Skeletal muscle satellite cell (primary cell): ENCODE measurements at regions not wholly inside any gene's neighbourhood (a gene's known extent, or its start where the extent isn't known, plus 50 kb on each side); places are given as distances from the start of the nearest gene placed in this dataset.
A peak's percentile ranks its signal among the peaks of the same experiment; 100 is the strongest.

ENCODE experiments used
- H3K27me3 ChIP-seq: 2 replicates; pipeline ENCODE4 v1.7.0; 2013; ENCODE audit warnings: low read length; ENCODE audit not compliant: control insufficient read depth, insufficient read depth
- H3K36me3 ChIP-seq: 2 replicates; pipeline ENCODE4 v1.7.0; 2013; ENCODE audit warnings: mild to moderate bottlenecking, control low read depth, low read length; ENCODE audit not compliant: insufficient read depth
- H3K4me1 ChIP-seq: 2 replicates; pipeline ENCODE4 v1.7.0; 2013; ENCODE audit warnings: low read length; ENCODE audit not compliant: control insufficient read depth, insufficient read depth
- H3K4me2 ChIP-seq: 2 replicates; pipeline ENCODE4 v1.7.0; 2013; ENCODE audit warnings: mild to moderate bottlenecking, low read length
- H3K4me3 ChIP-seq: 2 replicates; pipeline ENCODE4 v1.7.0; 2013; ENCODE audit warnings: low read length
- H3K9ac ChIP-seq: 2 replicates; pipeline ENCODE4 v1.7.0; 2013; ENCODE audit warnings: mild to moderate bottlenecking, low read depth, low read length, moderate library complexity
- H3K9me3 ChIP-seq: replicated peaks from 2 replicates; pipeline ENCODE4 v1.7.0; 2013; ENCODE audit warnings: mild to moderate bottlenecking, control low read depth, low read length

DNA sequence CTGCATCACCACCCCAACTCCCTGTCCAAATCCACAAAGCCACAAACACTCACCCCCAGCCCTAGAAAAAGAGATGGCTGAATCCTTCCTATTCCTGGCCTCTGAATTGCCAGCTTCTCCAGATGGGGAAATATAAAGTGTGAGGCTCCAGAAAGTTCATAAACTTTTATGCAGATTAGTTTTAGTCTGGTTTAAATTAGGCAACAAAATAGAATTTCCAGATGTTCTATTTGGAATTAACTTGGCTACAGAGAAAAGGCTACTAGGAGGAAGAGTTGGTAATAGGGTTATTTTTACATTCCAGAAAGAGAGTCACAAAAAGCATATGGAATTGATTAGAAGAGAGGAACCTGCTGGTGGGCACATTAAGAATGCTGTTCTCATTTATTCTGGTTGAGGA lies 56.0 kb downstream of the EN1 start:
- Histone ChIP-seq H3K9me3 (no peaks in the 10 kb centered on the region), H3K4me3 (no peak overlapping the region), H3K4me2 (no peak overlapping the region), H3K36me3 (no peaks in the 10 kb centered on the region), H3K27me3 (peaks cover 16% of the 10 kb centered on the region), H3K4me1 (no peaks in the 10 kb centered on the region), H3K9ac (no peak overlapping the region)

DNA sequence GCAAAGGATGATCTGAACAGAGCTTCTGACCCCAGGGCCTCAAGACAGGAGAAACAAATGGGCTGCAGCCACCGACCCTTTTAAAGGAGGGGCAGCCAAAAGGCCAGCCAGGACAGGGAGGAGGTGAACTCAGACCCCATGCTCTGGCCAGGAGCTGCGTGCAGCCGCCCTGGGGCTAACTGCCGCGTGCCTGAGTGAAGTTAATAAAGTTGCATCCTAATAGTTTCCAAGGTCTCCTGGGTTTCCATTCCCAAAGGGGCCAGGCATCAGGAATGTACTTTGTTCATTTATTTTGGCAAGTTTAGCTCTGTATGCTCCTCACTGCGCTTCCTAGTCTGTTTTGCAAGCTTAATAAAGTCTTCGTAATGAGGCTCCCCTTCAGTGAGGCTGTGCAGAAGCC lies 60.7 kb downstream of the EN1 start:
- H3K9ac ChIP-seq, result no peak overlapping the region
- H3K4me1 ChIP-seq, result no peaks in the 10 kb centered on the region
- H3K27me3 ChIP-seq, result peaks cover 21% of the 10 kb centered on the region
- H3K4me3 ChIP-seq, result no peak overlapping the region
- H3K36me3 ChIP-seq, result no peaks in the 10 kb centered on the region
- no peak overlapping the region for H3K4me2 ChIP-seq
- H3K9me3 ChIP-seq, result no peaks in the 10 kb centered on the region

- no peaks in the 10 kb centered on the region for H3K36me3 ChIP-seq
- no peaks in the 10 kb centered on the region for H3K9me3 ChIP-seq
- no peaks in the 10 kb centered on the region for H3K4me1 ChIP-seq
- no peak overlapping the region for H3K9ac ChIP-seq
- H3K4me2 ChIP-seq, result no peak overlapping the region
- H3K27me3 ChIP-seq, result peaks cover 21% of the 10 kb centered on the region
- no peak overlapping the region for H3K4me3 ChIP-seq
Measured at GRCh38 chr2:118784860-118785259, 62.6 kb downstream of the EN1 start.

DNA sequence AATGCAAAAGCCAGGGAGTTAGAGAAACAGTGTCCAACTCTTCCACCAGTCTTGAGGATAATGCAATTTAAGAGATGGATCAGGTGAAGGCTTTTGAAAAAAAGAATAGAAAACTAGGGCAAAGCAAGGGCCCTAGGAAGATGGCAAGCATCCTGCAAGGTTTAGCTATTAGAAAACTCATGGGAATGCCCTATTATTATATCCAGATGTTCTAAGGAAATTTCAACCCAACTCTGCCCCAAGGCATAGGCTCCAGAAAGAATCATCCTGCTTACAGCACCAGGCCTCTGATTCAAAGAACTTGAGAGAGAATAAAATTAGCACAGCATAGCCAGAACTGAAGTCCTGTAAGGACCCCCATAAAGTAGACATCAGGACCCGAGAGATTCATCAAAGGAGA lies 68.1 kb downstream of the EN1 start:
- no peaks in the 10 kb centered on the region for H3K27me3 ChIP-seq
- no peaks in the 10 kb centered on the region for H3K4me1 ChIP-seq
- no peaks in the 10 kb centered on the region for H3K9me3 ChIP-seq
- no peaks in the 10 kb centered on the region for H3K36me3 ChIP-seq
- no peak overlapping the region for H3K4me2 ChIP-seq
- no peak overlapping the region for H3K9ac ChIP-seq
- no peak overlapping the region for H3K4me3 ChIP-seq

DNA sequence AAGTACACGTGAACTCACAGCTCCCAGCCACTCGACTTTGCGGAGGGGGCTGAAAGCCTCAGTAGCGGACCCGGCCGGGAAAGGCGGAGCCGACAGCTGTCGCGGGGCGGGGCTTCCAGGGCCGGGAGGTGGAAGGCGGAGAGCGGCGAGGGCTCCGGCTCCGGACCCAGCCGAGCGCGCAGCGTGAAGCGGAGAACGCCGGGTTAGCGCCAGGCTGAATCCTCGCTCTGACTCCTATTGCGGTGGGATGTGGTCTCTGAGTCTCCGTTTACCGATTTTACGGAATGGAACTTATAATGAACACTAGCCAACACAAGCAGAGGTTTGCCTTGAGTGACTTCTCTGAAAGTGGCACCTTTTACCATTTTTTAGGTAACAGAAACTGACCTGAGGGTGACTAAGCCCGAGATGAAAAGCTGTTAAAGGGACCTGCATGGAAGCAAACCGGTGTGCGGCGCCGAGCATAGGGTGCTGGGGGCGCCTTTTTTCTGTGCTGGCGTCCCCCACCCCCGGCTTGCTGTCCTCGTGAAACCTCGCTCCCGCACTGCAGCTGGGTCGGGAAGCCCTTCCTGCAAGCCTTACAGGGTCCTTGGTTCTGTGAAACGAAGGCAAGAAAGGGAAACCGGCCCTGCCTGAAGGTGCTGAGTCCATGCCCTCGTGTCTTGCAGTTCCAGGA lies 72.9 kb downstream of the EN1 start:
- Histone ChIP-seq H3K27me3 (peaks cover 7% of the 10 kb centered on the region), H3K4me3 (peak overlapping the region; percentile 78), H3K4me2 (peak overlapping the region; percentile 98), H3K9me3 (no peaks in the 10 kb centered on the region), H3K36me3 (no peaks in the 10 kb centered on the region), H3K9ac (peak overlapping the region; percentile 77), H3K4me1 (peaks cover 5% of the 10 kb centered on the region)

DNA sequence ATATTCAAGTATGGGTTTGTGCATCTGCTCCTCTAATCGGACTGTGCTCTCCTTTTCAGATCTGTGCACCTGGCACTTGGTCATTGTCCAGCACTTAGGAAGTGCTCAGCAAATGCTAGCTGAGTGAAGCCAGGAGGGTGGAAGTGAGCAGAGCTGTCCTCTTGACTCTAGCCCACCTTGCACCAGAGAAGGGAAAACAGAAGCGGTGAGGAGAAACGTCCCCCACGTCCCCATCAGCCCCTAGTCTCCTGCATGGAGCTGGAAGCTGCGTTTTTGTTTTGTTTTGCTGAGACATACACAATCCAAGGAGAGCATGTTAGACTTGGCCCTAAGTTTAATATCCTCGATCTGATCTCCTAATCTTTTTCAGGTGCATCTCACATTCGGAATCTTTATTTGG lies 73.6 kb downstream of the EN1 start:
- Histone ChIP-seq H3K36me3 (no peaks in the 10 kb centered on the region), H3K4me3 (peak overlapping the region; percentile 78), H3K9ac (no peak overlapping the region), H3K4me1 (peaks cover 5% of the 10 kb centered on the region), H3K27me3 (peaks cover 7% of the 10 kb centered on the region), H3K9me3 (no peaks in the 10 kb centered on the region), H3K4me2 (peak overlapping the region; percentile 98)

GRCh38 chr2:118772487-118773200 lies 74.8 kb downstream of the EN1 start:
- Histone ChIP-seq H3K9me3 (no peaks in the 10 kb centered on the region), H3K4me2 (no peak overlapping the region), H3K27me3 (peaks cover 7% of the 10 kb centered on the region), H3K9ac (no peak overlapping the region), H3K4me3 (no peak overlapping the region), H3K36me3 (no peaks in the 10 kb centered on the region), H3K4me1 (peaks cover 5% of the 10 kb centered on the region)

DNA sequence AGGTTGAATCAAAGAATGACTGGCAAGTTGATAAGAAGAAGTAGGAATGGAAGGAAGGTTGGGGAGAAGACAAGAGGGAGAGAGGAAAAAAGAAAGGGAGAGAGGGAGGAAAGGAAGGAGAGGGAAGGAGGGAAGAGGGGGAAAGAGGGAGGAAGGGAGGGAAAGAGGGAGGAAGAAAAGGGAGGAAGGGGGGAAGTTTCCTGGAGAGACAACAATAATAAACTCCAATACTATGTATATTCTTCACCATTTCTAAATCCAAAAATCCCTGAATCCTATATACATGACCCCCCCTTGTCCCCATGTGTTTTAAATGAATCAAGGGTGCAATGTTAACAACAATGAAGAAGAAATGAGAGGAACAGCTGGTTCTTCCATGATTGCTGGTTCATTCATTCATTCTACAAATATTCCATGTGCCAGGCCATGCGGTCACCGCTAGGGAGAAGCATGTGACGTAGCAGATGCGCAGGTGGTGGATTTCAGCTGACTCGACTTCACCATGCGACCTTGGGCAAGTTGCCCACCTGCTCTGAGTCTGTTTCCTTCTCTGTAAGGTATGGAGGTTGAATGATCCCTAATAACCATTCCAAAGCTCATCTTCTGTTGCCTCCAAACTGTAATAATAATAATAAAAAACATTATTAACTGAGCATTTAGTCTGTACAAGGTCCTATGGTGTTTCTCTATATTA lies 77.6 kb downstream of the EN1 start:
- Histone ChIP-seq H3K4me2 (no peak overlapping the region), H3K36me3 (no peaks in the 10 kb centered on the region), H3K4me1 (peaks cover 5% of the 10 kb centered on the region), H3K9me3 (no peaks in the 10 kb centered on the region), H3K27me3 (peaks cover 7% of the 10 kb centered on the region), H3K4me3 (no peak overlapping the region), H3K9ac (no peak overlapping the region)

- no peak overlapping the region for H3K4me2 ChIP-seq
- H3K4me1 ChIP-seq, result peaks cover 4% of the 10 kb centered on the region
- H3K9me3 ChIP-seq, result no peaks in the 10 kb centered on the region
- H3K27me3 ChIP-seq, result peaks cover 7% of the 10 kb centered on the region
- no peak overlapping the region for H3K9ac ChIP-seq
- no peak overlapping the region for H3K4me3 ChIP-seq
- no peaks in the 10 kb centered on the region for H3K36me3 ChIP-seq
Measured at GRCh38 chr2:118766871-118767270, 80.6 kb downstream of the EN1 start.

DNA sequence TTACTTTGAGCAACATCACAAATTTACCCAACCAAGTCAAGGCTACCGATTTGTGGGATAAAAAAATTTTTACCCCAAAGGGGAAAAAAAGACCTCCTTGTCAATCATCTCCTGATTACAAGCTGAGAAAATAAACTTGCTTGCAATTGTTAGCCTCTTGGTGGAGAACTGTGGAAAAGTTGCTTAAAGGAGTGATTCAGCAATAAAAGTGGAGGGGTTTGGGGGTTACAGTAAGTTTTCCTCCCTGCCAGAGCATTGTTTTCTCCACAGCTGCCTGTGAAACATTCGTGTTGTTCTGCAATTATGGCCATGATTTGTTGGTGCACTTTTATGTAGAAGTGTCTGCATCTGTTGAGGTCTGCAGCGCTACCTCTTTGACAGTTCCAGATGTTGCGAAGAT lies 82.6 kb downstream of the EN1 start:
- Histone ChIP-seq H3K4me3 (no peak overlapping the region), H3K9ac (no peak overlapping the region), H3K4me1 (peaks cover 4% of the 10 kb centered on the region), H3K4me2 (no peak overlapping the region), H3K36me3 (no peaks in the 10 kb centered on the region), H3K9me3 (no peaks in the 10 kb centered on the region), H3K27me3 (no peaks in the 10 kb centered on the region)

- H3K4me2 ChIP-seq, result peak overlapping the region; percentile 87
- no peaks in the 10 kb centered on the region for H3K36me3 ChIP-seq
- H3K4me1 ChIP-seq, result peaks cover 4% of the 10 kb centered on the region
- no peaks in the 10 kb centered on the region for H3K9me3 ChIP-seq
- peak overlapping the region; percentile 70 for H3K9ac ChIP-seq
- H3K27me3 ChIP-seq, result no peaks in the 10 kb centered on the region
- H3K4me3 ChIP-seq, result peak overlapping the region; percentile 68
Measured at GRCh38 chr2:118763797-118764196, 83.7 kb downstream of the EN1 start.
